ENCODE measurements at regions not wholly inside any gene's neighbourhood (a gene's known extent, or its start where the extent isn't known, plus 50 kb on each side); places are given as distances from the start of the nearest gene placed in this dataset.

GRCh38 chr14:89563471-89563870, 146.4 kb upstream of the FOXN3 start:
- TF ChIP-seq EZH2phosphoT487 (IDR thresholded peaks at IDR 0.05; ENCODE audit: borderline replicate concordance, low read depth): no peak
- TF ChIP-seq TCF12 (IDR thresholded peaks at IDR 0.05): no peak
- TF ChIP-seq RCOR1 (IDR thresholded peaks at IDR 0.05; ENCODE audit: low read length): no peak
- no peak for TF ChIP-seq JUND (IDR thresholded peaks at IDR 0.05)
- no peak for TF ChIP-seq GATA2 (CRISPR knock-in tag; IDR thresholded peaks at IDR 0.05)
- TF ChIP-seq FOSL2 (IDR thresholded peaks at IDR 0.05; ENCODE audit: borderline replicate concordance, low read depth): no peak
- no peak for TF ChIP-seq YY1 (IDR thresholded peaks at IDR 0.05; ENCODE audit: low read depth)
- TF ChIP-seq RAD21 (IDR thresholded peaks at IDR 0.05; ENCODE audit: low read length): no peak
- no peak for TF ChIP-seq FOXJ3 (CRISPR knock-in tag; IDR thresholded peaks at IDR 0.05)
- TF ChIP-seq POLR2AphosphoS5 (IDR thresholded peaks at IDR 0.05; ENCODE audit: low read depth, low read length): no peak
- no peak for TF ChIP-seq CTCF (IDR thresholded peaks at IDR 0.05)
- TF ChIP-seq GABPA (IDR thresholded peaks at IDR 0.05; ENCODE audit: low read depth): no peak
- TF ChIP-seq REST (IDR thresholded peaks at IDR 0.05; ENCODE audit: low read depth, low read length): no peak
- TF ChIP-seq FOXM1 (IDR thresholded peaks at IDR 0.05; ENCODE audit: low read depth): no peak
- no peak for TF ChIP-seq SMC3 (IDR thresholded peaks at IDR 0.05; ENCODE audit: low read depth, low read length)
- no peak for TF ChIP-seq TEAD4 (IDR thresholded peaks at IDR 0.05; ENCODE audit: borderline replicate concordance, insufficient read depth)
- TF ChIP-seq EP300 (IDR thresholded peaks at IDR 0.05; ENCODE audit: borderline replicate concordance in 1 of 2, low read depth in 1 of 2, low read length in 1 of 2): no peak
- TF ChIP-seq PBX3 (IDR thresholded peaks at IDR 0.05): no peak
- no peak for TF ChIP-seq MAX (IDR thresholded peaks at IDR 0.05; ENCODE audit: low read depth)
- TF ChIP-seq NRF1 (IDR thresholded peaks at IDR 0.05; ENCODE audit: low read depth, low read length): no peak
- WGBS (ENCODE audit: low lambda C conversion rate): 95% methylated on average over 1 of the region's 1 CpG
- ChIA-PET CTCF (no interaction called here), POLR2A (no interaction called here)
- Histone ChIP-seq H3K9ac (no peak overlapping the region), H3K9me3 (no peaks in the 10 kb centered on the region), H3K27me3 (ENCODE audit: insufficient read depth) (no peaks in the 10 kb centered on the region), H3K4me2 (no peak overlapping the region), H3K4me1 (ENCODE audit: control insufficient read depth in 1 of 2, insufficient read depth in 2 of 2, low read depth in 1 of 2, low read length in 1 of 2) (peaks cover 0 to 4% of the 10 kb centered on the region in 2 experiments; a peak in 1 of 4 replicates), H3K27ac (ENCODE audit: low read depth in 2 of 2, low read length in 1 of 2) (no peak overlapping the region), H3K9me2 (no peaks in the 10 kb centered on the region), H3K4me3 (ENCODE audit: low read depth in 2 of 2, low read length in 1 of 2) (no peak overlapping the region), H3K79me2 (ENCODE audit: insufficient read depth) (no peaks in the 10 kb centered on the region), H4K20me1 (ENCODE audit: insufficient read depth) (no peaks in the 10 kb centered on the region), H3F3A (replicated peaks; ENCODE audit: insufficient read depth) (no peaks in the 10 kb centered on the region), H2AFZ (ENCODE audit: low read depth) (no peak overlapping the region), H3K36me3 (replicated peaks in 1 of 2; ENCODE audit: control insufficient read depth in 1 of 2, insufficient read depth in 2 of 2, low read length in 1 of 2) (no peaks in the 10 kb centered on the region)
- no peak for DNase-seq
